ENCODE measurements at regions not wholly inside any gene's neighbourhood (a gene's known extent, or its start where the extent isn't known, plus 50 kb on each side); places are given as distances from the start of the nearest gene placed in this dataset.

- Histone ChIP-seq H3K27ac (ENCODE audit: low read depth, low read length) (no peak overlapping the region), H3K79me2 (ENCODE audit: insufficient read depth, low read length) (no peaks in the 10 kb centered on the region), H3K9ac (ENCODE audit: low read length) (no peak overlapping the region), H2AFZ (ENCODE audit: low read depth, low read length) (no peak overlapping the region), H3K9me3 (ENCODE audit: insufficient read depth, low read depth, low read length) (no peaks in the 10 kb centered on the region), H3K27me3 (ENCODE audit: insufficient read depth, low read length) (no peaks in the 10 kb centered on the region), H3K36me3 (ENCODE audit: insufficient read depth, low read length) (no peaks in the 10 kb centered on the region), H4K20me1 (ENCODE audit: insufficient read depth, low read length) (no peaks in the 10 kb centered on the region), H3K4me3 (ENCODE audit: insufficient read depth, low read depth, low read length) (no peak overlapping the region), H3K4me2 (ENCODE audit: low read length) (no peak overlapping the region), H3K4me1 (ENCODE audit: insufficient read depth, low read length) (no peaks in the 10 kb centered on the region)
- Mint-ChIP-seq H3K27me3 (ENCODE audit: low read depth, unreplicated experiment) (peaks cover 4% of the 10 kb centered on the region), H3K9me3 (ENCODE audit: unreplicated experiment) (peaks cover 7% of the 10 kb centered on the region), H3K4me3 (ENCODE audit: unreplicated experiment) (no peak overlapping the region), H3K36me3 (ENCODE audit: low read depth, unreplicated experiment) (no peaks in the 10 kb centered on the region), H3K27ac (ENCODE audit: unreplicated experiment) (no peak overlapping the region), H3K4me1 (ENCODE audit: low read depth, unreplicated experiment) (peaks cover 2% of the 10 kb centered on the region)
- TF ChIP-seq CTCF (IDR thresholded peaks at IDR 0.05; ENCODE audit: insufficient read depth, low read depth, low read length) (no peak), EZH2 (IDR thresholded peaks at IDR 0.05; ENCODE audit: insufficient read depth, low read length) (no peak)
- FAIRE-seq (no peak), DNase-seq (ENCODE audit: low read depth) (no peak)
These were observed 342.3 kb upstream of the CFAP20DC start for GRCh38 chr3:59392116-59392515.

DNA sequence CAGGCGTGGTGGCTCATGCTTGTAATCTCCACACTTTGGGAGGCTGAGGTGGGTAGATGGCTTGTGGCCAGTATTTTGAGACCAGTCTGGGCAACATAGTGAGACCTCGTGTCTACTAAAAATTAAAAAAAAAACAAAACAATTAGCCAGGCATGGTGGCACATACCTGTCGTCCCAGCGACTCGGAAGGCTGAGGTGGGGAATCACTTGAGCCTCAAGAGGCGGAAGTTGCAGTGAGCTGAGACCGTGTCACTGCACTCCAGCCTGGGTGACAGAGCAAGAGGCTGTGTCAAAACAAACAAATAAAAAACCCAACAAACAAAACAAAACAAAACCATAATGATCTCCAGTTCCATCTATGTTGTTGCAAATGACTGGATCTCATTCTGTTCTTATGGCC lies 341.3 kb upstream of the CFAP20DC start:
- no peaks in the 10 kb centered on the region for H3K9me3 ChIP-seq (ENCODE audit: insufficient read depth, low read depth, low read length)

More for the DNA sequence above, 341.3 kb upstream of the CFAP20DC start:
- Mint-ChIP-seq H3K4me1 (ENCODE audit: low read depth, unreplicated experiment) (peaks cover 7% of the 10 kb centered on the region), H3K27ac (ENCODE audit: unreplicated experiment) (no peak overlapping the region), H3K4me3 (ENCODE audit: unreplicated experiment) (no peak overlapping the region), H3K9me3 (ENCODE audit: unreplicated experiment) (peaks cover 3% of the 10 kb centered on the region), H3K36me3 (ENCODE audit: low read depth, unreplicated experiment) (no peaks in the 10 kb centered on the region), H3K27me3 (ENCODE audit: low read depth, unreplicated experiment) (no peaks in the 10 kb centered on the region)
- Histone ChIP-seq H3K27ac (ENCODE audit: low read depth, low read length) (no peak overlapping the region), H3K4me1 (ENCODE audit: insufficient read depth, low read length) (no peaks in the 10 kb centered on the region), H4K20me1 (ENCODE audit: insufficient read depth, low read length) (no peaks in the 10 kb centered on the region), H3K79me2 (ENCODE audit: insufficient read depth, low read length) (no peaks in the 10 kb centered on the region), H3K4me3 (ENCODE audit: insufficient read depth, low read depth, low read length) (no peak overlapping the region), H3K36me3 (ENCODE audit: insufficient read depth, low read length) (no peaks in the 10 kb centered on the region), H3K4me2 (ENCODE audit: low read length) (no peak overlapping the region), H3K27me3 (ENCODE audit: insufficient read depth, low read length) (no peaks in the 10 kb centered on the region), H2AFZ (ENCODE audit: low read depth, low read length) (no peak overlapping the region), H3K9ac (ENCODE audit: low read length) (no peak overlapping the region)
- DNase-seq (ENCODE audit: low read depth) (no peak), FAIRE-seq (no peak)
- TF ChIP-seq EZH2 (IDR thresholded peaks at IDR 0.05; ENCODE audit: insufficient read depth, low read length) (no peak), CTCF (IDR thresholded peaks at IDR 0.05; ENCODE audit: insufficient read depth, low read depth, low read length) (no peak)
